ENCODE measurements at regions not wholly inside any gene's neighbourhood (a gene's known extent, or its start where the extent isn't known, plus 50 kb on each side); places are given as distances from the start of the nearest gene placed in this dataset.

DNA sequence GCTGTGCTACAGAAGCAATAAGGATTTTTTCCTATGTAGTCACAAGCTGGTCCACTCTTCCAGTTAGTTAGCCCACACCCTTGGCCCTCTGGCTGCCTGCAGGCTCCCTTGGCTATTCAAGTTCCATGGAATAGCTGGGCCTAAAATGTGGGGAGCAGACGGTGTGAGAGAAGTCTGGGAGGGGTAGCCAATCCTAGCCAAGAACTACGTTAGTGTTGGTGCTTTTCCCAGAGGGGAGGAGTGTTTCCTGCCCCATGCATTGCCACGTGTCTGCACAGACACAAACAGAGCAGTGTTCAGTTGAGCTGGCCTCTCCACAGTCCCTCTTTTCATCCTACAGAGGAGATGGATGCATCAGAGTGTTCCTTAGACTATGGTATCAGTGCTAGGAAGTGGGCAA lies 59.0 kb upstream of the IPO9 start (continued):
- TF ChIP-seq, protein P1, sequence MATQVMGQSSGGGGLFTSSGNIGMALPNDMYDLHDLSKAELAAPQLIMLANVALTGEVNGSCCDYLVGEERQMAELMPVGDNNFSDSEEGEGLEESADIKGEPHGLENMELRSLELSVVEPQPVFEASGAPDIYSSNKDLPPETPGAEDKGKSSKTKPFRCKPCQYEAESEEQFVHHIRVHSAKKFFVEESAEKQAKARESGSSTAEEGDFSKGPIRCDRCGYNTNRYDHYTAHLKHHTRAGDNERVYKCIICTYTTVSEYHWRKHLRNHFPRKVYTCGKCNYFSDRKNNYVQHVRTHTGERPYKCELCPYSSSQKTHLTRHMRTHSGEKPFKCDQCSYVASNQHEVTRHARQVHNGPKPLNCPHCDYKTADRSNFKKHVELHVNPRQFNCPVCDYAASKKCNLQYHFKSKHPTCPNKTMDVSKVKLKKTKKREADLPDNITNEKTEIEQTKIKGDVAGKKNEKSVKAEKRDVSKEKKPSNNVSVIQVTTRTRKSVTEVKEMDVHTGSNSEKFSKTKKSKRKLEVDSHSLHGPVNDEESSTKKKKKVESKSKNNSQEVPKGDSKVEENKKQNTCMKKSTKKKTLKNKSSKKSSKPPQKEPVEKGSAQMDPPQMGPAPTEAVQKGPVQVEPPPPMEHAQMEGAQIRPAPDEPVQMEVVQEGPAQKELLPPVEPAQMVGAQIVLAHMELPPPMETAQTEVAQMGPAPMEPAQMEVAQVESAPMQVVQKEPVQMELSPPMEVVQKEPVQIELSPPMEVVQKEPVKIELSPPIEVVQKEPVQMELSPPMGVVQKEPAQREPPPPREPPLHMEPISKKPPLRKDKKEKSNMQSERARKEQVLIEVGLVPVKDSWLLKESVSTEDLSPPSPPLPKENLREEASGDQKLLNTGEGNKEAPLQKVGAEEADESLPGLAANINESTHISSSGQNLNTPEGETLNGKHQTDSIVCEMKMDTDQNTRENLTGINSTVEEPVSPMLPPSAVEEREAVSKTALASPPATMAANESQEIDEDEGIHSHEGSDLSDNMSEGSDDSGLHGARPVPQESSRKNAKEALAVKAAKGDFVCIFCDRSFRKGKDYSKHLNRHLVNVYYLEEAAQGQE (IDR thresholded peaks at IDR 0.05; ENCODE audit: low read depth), result no peak
- no peak for TF ChIP-seq FOSL1 (IDR thresholded peaks at IDR 0.05; ENCODE audit: low read depth)
- no peak for TF ChIP-seq EZH2phosphoT487 (IDR thresholded peaks at IDR 0.05; ENCODE audit: borderline replicate concordance)
- TF ChIP-seq, protein P2, sequence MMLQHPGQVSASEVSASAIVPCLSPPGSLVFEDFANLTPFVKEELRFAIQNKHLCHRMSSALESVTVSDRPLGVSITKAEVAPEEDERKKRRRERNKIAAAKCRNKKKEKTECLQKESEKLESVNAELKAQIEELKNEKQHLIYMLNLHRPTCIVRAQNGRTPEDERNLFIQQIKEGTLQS (IDR thresholded peaks at IDR 0.05), result no peak
- TF ChIP-seq YY1 (IDR thresholded peaks at IDR 0.05; ENCODE audit: extremely low read depth, insufficient replicate concordance, low read depth, low read length), result no peak

DNA sequence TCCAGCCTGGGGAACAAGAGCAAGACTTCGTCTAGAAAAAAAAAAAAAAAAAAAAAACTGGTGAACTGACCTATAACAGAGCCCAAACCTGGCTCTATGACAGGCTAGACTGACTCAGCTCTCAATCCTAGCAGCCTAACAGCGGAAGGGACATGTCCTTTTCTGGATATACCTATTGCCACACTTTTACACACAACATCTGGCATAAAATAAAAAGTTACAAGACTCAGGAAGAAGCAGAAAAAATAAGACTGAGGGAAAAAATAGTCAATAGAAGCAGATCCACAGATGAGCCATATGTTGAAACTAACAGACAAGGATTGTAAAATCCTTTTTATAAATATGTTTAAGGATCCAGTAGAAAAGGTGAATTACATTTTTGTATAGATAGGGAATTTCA lies 57.5 kb upstream of the IPO9 start:
- Histone ChIP-seq H3K9me2 (ENCODE audit: insufficient read depth) (no peaks in the 10 kb centered on the region), H3K27ac (ENCODE audit: low read depth, low read length) (no peak overlapping the region), H3K4me3 (replicated peaks in 1 of 2; ENCODE audit: low read depth in 1 of 2, low read length in 2 of 2) (no peak overlapping the region), H3K4me2 (ENCODE audit: low read length) (no peak overlapping the region), H3K4me1 (ENCODE audit: control insufficient read depth in 1 of 2, insufficient read depth in 2 of 2, low read length in 2 of 2) (0 out of 4 replicates have a peak, but pooled peaks cover 0 to under 1% of the 10 kb centered on the region in 2 experiments), H3K36me3 (ENCODE audit: control insufficient read depth in 1 of 2, insufficient read depth in 2 of 2, low read length in 2 of 2) (no peaks in the 10 kb centered on the region), H3K9ac (ENCODE audit: low read length) (no peak overlapping the region), H3K79me2 (ENCODE audit: insufficient read depth, low read length) (no peaks in the 10 kb centered on the region), H4K20me1 (ENCODE audit: insufficient read depth) (no peaks in the 10 kb centered on the region), H3K9me3 (ENCODE audit: control insufficient read depth in 1 of 2, insufficient read depth in 1 of 2, low read depth in 1 of 2, low read length in 2 of 2) (peaks cover 3 to 16% of the 10 kb centered on the region in 2 experiments; a peak in 1 of 4 replicates), H3K27me3 (ENCODE audit: insufficient read depth, low read length) (no peaks in the 10 kb centered on the region), H2AFZ (ENCODE audit: low read depth, low read length, poor library complexity, severe bottlenecking) (no peak overlapping the region)
- ChIA-PET POLR2A (no interaction called here), RAD21 (ENCODE audit: low non-redundant PET in 1 of 2, low total read pairs in 2 of 2, uncharacterized antibody in 2 of 2, unreplicated experiment in 2 of 2) (no interaction called here), CTCF (no interaction called here)
- DNase-seq (ENCODE audit: low read depth, low spot score), result no peak
- TF ChIP-seq EZH2phosphoT487 (IDR thresholded peaks at IDR 0.05; ENCODE audit: borderline replicate concordance), result no peak
- TF ChIP-seq SRF (IDR thresholded peaks at IDR 0.05; ENCODE audit: low read depth), result no peak
- TF ChIP-seq, protein P3, sequence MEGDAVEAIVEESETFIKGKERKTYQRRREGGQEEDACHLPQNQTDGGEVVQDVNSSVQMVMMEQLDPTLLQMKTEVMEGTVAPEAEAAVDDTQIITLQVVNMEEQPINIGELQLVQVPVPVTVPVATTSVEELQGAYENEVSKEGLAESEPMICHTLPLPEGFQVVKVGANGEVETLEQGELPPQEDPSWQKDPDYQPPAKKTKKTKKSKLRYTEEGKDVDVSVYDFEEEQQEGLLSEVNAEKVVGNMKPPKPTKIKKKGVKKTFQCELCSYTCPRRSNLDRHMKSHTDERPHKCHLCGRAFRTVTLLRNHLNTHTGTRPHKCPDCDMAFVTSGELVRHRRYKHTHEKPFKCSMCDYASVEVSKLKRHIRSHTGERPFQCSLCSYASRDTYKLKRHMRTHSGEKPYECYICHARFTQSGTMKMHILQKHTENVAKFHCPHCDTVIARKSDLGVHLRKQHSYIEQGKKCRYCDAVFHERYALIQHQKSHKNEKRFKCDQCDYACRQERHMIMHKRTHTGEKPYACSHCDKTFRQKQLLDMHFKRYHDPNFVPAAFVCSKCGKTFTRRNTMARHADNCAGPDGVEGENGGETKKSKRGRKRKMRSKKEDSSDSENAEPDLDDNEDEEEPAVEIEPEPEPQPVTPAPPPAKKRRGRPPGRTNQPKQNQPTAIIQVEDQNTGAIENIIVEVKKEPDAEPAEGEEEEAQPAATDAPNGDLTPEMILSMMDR (IDR thresholded peaks at IDR 0.05 in 2 of 3, conservative IDR thresholded peaks at IDR 0.05 in 1 of 3; ENCODE audit: borderline replicate concordance in 1 of 3, insufficient read depth in 1 of 3, low read depth in 2 of 3, low read length in 2 of 3), result no peak
- TF ChIP-seq TCF7L2 (IDR thresholded peaks at IDR 0.05; ENCODE audit: borderline replicate concordance, extremely low read depth, insufficient read depth, insufficient read length), result no peak
- TF ChIP-seq EGR1 (IDR thresholded peaks at IDR 0.05; ENCODE audit: low read depth), result no peak
- TF ChIP-seq, protein P1 (IDR thresholded peaks at IDR 0.05; ENCODE audit: low read depth), result no peak
- no peak for TF ChIP-seq POLR2A (IDR thresholded peaks at IDR 0.05; ENCODE audit: borderline replicate concordance, extremely low read depth, insufficient read depth, insufficient read length)
- TF ChIP-seq SP1 (IDR thresholded peaks at IDR 0.05; ENCODE audit: low read depth), result no peak
- no peak for TF ChIP-seq SIN3A (IDR thresholded peaks at IDR 0.05; ENCODE audit: low read depth)
- TF ChIP-seq FOSL1 (IDR thresholded peaks at IDR 0.05; ENCODE audit: low read depth), result no peak
- TF ChIP-seq JUND (IDR thresholded peaks at IDR 0.05), result no peak
- no peak for ATAC-seq
- BruUV-seq (replicated peaks), result no TSS peak
- intact Hi-C loops (cut with micrococcal nuclease), result no loop called here
